ENCODE measurements at regions not wholly inside any gene's neighbourhood (a gene's known extent, or its start where the extent isn't known, plus 50 kb on each side); places are given as distances from the start of the nearest gene placed in this dataset.

- TF ChIP-seq CTCF (IDR thresholded peaks at IDR 0.05; ENCODE audit: insufficient read depth, low read length, poor library complexity, severe bottlenecking), result no peak
- TF ChIP-seq EZH2phosphoT487 (conservative IDR thresholded peaks at IDR 0.05; ENCODE audit: low read length), result no peak
Observed at GRCh38 chr4:18291981-18292380, 270.4 kb upstream of the LCORL start.

Data from SU-DHL-6 (cell line).